Stimulated activated naive CD8-positive, alpha-beta T cell treated with anti-CD3 and anti-CD28 coated beads, Interleukin-15, amount 100 ng/mL, for 72 hours (primary cell): ENCODE measurements at regions not wholly inside any gene's neighbourhood (a gene's known extent, or its start where the extent isn't known, plus 50 kb on each side); places are given as distances from the start of the nearest gene placed in this dataset.
A peak's percentile ranks its signal among the peaks of the same experiment; 100 is the strongest.
"Not testable (repeated sequence)": the region's sequence is repeated elsewhere in the genome, so short reads cannot be mapped to it uniquely, and the experiment has no call there.

Experiments
- ATAC-seq: fragments of 150-1000 bp; cut with Tn5 transposase; 2 replicates; pipeline ENCODE4 v1.10.0; 2021; ENCODE audit warnings: mild to moderate bottlenecking, moderate library complexity
- DNase-seq, 2 donors: peaks; one replicate each; pipeline ENCODE4 v3.0.0; 2021 to 2022
- H3K27ac Mint-ChIP-seq, 2 donors: one replicate each; pipeline ENCODE4 v1.8.0; 2022; ENCODE audit warnings: mild to moderate bottlenecking in 2 of 2, mixed read lengths in 2 of 2, moderate library complexity in 2 of 2
- H3K27me3 Mint-ChIP-seq: one replicate; pipeline ENCODE4 v1.8.0; 2022; ENCODE audit warnings: mixed read lengths
- H3K4me1 Mint-ChIP-seq: one replicate; pipeline ENCODE4 v1.8.0; 2022; ENCODE audit warnings: mild to moderate bottlenecking, mixed read lengths
- H3K4me3 Mint-ChIP-seq, 2 donors: one replicate each; pipeline ENCODE4 v1.8.0; 2022; ENCODE audit warnings: mild to moderate bottlenecking in 2 of 2, mixed read lengths in 2 of 2, moderate library complexity in 1 of 2
- H3K9me3 Mint-ChIP-seq, 2 donors: one replicate each; pipeline ENCODE4 v1.8.0; 2022; ENCODE audit warnings: mixed read lengths in 2 of 2

DNA sequence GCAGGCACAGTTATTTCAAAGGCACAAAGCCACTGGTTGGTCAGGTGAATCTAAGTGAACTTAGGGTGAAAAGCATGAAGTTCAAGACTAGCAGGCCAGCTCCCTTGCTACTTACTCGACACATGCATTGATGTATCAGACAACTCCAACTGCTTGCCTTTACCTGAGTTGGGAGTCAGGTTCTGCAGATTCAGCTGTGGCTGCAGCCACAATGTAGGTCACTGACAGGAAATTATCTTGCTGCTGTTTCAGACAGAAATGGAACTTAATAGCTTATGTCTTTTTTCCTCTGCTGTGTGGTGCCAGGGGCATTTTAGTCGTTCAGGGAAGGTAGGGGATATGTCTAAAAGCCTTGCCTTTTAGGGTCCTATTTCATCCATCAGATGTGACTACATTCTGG, 125.6 kb upstream of the RPH3A start:
- no peak overlapping the region for H3K4me3 Mint-ChIP-seq
- H3K27me3 Mint-ChIP-seq, result peaks cover 45% of the 10 kb centered on the region

GRCh38 chr12:112671564-112671963, 120.0 kb upstream of the RPH3A start:
- H3K4me1 Mint-ChIP-seq, result no peaks in the 10 kb centered on the region
- H3K9me3 Mint-ChIP-seq, result no peaks in the 10 kb centered on the region
- ATAC-seq (no peak), DNase-seq (no peak)
- peaks cover 33% of the 10 kb centered on the region for H3K27me3 Mint-ChIP-seq
- no peak overlapping the region for H3K27ac Mint-ChIP-seq
- H3K4me3 Mint-ChIP-seq, result no peak overlapping the region

More for the DNA sequence above, 125.6 kb upstream of the RPH3A start:
- DNase-seq, result no peak
- H3K27ac Mint-ChIP-seq, result no peak overlapping the region
- H3K9me3 Mint-ChIP-seq, result peaks cover 4 to 8% of the 10 kb centered on the region in 2 donors
- no peak for ATAC-seq
- no peaks in the 10 kb centered on the region for H3K4me1 Mint-ChIP-seq

DNA sequence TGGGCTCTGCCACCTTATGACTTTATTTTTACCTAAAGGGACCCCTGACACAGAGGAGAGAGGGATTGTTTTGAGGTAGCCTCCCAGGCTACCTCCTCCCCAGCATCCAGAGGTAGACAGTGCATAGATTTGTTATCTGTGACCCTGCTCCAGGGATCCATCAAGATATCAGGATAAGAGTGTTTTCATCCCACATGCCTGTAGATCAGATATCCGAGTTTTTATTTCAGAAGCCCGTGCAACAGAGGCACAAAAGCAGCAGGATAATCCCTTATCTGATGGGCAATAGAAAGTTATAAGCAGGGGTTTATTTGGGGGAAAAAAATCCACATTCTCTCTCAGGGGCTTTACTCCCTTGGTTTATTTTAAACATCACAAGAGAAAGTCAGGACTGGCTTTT, 117.0 kb upstream of the RPH3A start:
- DNase-seq (no peak), ATAC-seq (no peak)
- H3K4me1 Mint-ChIP-seq, result no peaks in the 10 kb centered on the region
- no peak overlapping the region for H3K27ac Mint-ChIP-seq
- no peak overlapping the region for H3K4me3 Mint-ChIP-seq
- H3K27me3 Mint-ChIP-seq, result peaks cover 29% of the 10 kb centered on the region
- no peaks in the 10 kb centered on the region for H3K9me3 Mint-ChIP-seq

GRCh38 chr12:112676507-112676906, 115.0 kb upstream of the RPH3A start:
- Mint-ChIP-seq H3K27me3 (peaks cover 38% of the 10 kb centered on the region), H3K27ac (no peak overlapping the region)

GRCh38 chr12:112677050-112677765, 114.3 kb upstream of the RPH3A start:
- no peak for DNase-seq
- Mint-ChIP-seq H3K4me3 (no peak overlapping the region), H3K27ac (no peak overlapping the region), H3K9me3 (no peaks in the 10 kb centered on the region), H3K27me3 (peaks cover 45% of the 10 kb centered on the region), H3K4me1 (no peaks in the 10 kb centered on the region)
- no peak for ATAC-seq

More at GRCh38 chr12:112676507-112676906, 115.0 kb upstream of the RPH3A start:
- no peak overlapping the region for H3K4me3 Mint-ChIP-seq
- H3K4me1 Mint-ChIP-seq, result no peaks in the 10 kb centered on the region
- H3K9me3 Mint-ChIP-seq, result no peaks in the 10 kb centered on the region
- ATAC-seq, result no peak
- no peak for DNase-seq

- ATAC-seq, result no peak
- no peak overlapping the region for H3K27ac Mint-ChIP-seq
- no peak for DNase-seq
- H3K4me3 Mint-ChIP-seq, result no peak overlapping the region
- H3K4me1 Mint-ChIP-seq, result no peaks in the 10 kb centered on the region
- H3K27me3 Mint-ChIP-seq, result peaks cover 56% of the 10 kb centered on the region
- no peaks in the 10 kb centered on the region for H3K9me3 Mint-ChIP-seq
These were observed 110.6 kb upstream of the RPH3A start for GRCh38 chr12:112680993-112681392.

- H3K27me3 Mint-ChIP-seq, result peaks cover 49% of the 10 kb centered on the region
- no peaks in the 10 kb centered on the region for H3K4me1 Mint-ChIP-seq
- no peak for ATAC-seq
- DNase-seq, result no peak
- no peak overlapping the region for H3K4me3 Mint-ChIP-seq
- H3K9me3 Mint-ChIP-seq, result no peaks in the 10 kb centered on the region
- no peak overlapping the region for H3K27ac Mint-ChIP-seq
These were observed 109.0 kb upstream of the RPH3A start for GRCh38 chr12:112682586-112682985.

DNA sequence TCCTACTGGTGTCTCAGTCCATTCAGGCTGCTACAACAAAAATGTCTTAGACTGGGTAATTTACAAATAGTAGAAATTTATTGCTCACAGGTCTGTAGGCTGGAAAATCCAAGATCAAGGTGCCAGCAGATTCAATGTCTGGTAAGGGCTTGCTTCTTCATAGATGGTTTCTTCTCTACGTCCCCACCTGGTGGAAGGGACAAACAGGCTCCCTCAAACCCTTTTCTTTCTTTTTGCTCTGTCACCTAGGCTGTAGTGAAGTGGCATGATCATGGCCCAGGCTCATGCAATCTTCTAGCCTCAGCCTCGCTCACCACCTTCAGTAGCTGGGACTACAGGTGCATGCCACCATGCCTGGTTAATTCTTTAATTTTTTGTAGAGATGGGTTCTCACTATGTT, 106.8 kb upstream of the RPH3A start:
- Mint-ChIP-seq H3K27ac (no peak overlapping the region), H3K4me1 (no peaks in the 10 kb centered on the region), H3K27me3 (peaks cover 41% of the 10 kb centered on the region), H3K4me3 (no peak overlapping the region), H3K9me3 (no peaks in the 10 kb centered on the region)
- ATAC-seq (no peak), DNase-seq (no peak)

GRCh38 chr12:112685321-112685720, 106.2 kb upstream of the RPH3A start:
- Mint-ChIP-seq H3K4me3 (no peak overlapping the region), H3K9me3 (no peaks in the 10 kb centered on the region), H3K27me3 (peaks cover 41% of the 10 kb centered on the region), H3K27ac (no peak overlapping the region), H3K4me1 (no peaks in the 10 kb centered on the region)
- ATAC-seq, result no peak
- no peak for DNase-seq

- peak overlapping the region in 1 of 2 donors; percentile 4 for H3K27ac Mint-ChIP-seq
- H3K4me1 Mint-ChIP-seq, result no peaks in the 10 kb centered on the region
- DNase-seq (no peak), ATAC-seq (no peak)
- no peak overlapping the region for H3K4me3 Mint-ChIP-seq
- H3K9me3 Mint-ChIP-seq, result no peaks in the 10 kb centered on the region
- H3K27me3 Mint-ChIP-seq, result peaks cover 34% of the 10 kb centered on the region
These were observed 105.2 kb upstream of the RPH3A start for GRCh38 chr12:112686373-112686772.

GRCh38 chr12:112694065-112694464, 97.5 kb upstream of the RPH3A start:
- Mint-ChIP-seq H3K4me3 (no peak overlapping the region), H3K4me1 (no peaks in the 10 kb centered on the region), H3K27ac (peak overlapping the region in 1 of 2 donors; percentile 3), H3K9me3 (peaks cover 0 to 5% of the 10 kb centered on the region in 2 donors), H3K27me3 (peaks cover 15% of the 10 kb centered on the region)
- ATAC-seq (no peak), DNase-seq (no peak)

DNA sequence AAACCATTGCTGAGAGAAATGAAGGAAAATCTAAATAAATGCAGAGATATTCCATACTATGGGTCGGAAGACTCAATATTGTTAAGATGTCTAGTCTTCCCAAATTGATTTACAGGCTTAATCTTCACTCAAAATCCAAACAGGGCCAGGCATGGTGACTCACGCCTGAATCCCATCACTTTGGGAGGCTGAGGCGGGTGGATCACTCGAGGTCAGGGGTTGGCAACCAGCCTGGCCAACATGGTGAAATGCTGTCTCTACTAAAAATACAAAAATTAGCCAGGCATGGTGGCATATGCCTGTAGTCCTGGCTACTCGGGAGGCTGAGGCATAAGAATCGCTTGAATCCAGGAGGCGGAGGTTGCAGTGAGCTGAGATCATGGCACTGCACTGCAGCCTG, 94.1 kb upstream of the RPH3A start:
- not testable (repeated sequence) for H3K4me3 Mint-ChIP-seq, DNase-seq, H3K27ac Mint-ChIP-seq, H3K4me1 Mint-ChIP-seq, H3K9me3 Mint-ChIP-seq, ATAC-seq
- peaks cover 37% of the 10 kb centered on the region for H3K27me3 Mint-ChIP-seq

- ATAC-seq, result no peak
- Mint-ChIP-seq H3K9me3 (no peaks in the 10 kb centered on the region), H3K4me3 (no peak overlapping the region), H3K27me3 (peaks cover 38% of the 10 kb centered on the region), H3K27ac (no peak overlapping the region), H3K4me1 (no peaks in the 10 kb centered on the region)
- DNase-seq, result no peak
These were observed 86.4 kb upstream of the RPH3A start for GRCh38 chr12:112705037-112705632.

DNA sequence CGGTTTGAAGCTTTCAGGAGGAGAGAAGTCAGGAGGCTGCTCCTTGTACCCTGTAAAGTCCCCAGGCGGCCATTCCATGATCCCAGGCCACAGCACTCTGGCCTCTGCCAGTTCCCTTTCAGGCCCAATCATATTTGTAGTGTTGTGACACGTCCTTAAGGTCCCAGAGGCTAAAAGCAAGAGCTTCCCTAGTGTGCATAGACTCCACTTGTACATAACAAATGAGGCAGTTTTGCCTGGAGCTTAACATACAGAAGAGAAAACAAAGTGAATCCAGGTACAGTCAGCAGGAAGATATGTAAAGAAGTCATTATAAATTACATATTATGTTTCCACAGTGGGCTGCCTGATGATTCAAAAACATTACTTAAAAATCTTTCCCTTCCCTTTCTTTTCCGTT, 81.1 kb upstream of the RPH3A start:
- H3K4me1 Mint-ChIP-seq, result peaks cover 6% of the 10 kb centered on the region
- H3K9me3 Mint-ChIP-seq, result no peaks in the 10 kb centered on the region
- no peak for DNase-seq
- H3K4me3 Mint-ChIP-seq, result no peak overlapping the region
- ATAC-seq, result no peak
- no peak overlapping the region for H3K27ac Mint-ChIP-seq
- peaks cover 23% of the 10 kb centered on the region for H3K27me3 Mint-ChIP-seq

DNA sequence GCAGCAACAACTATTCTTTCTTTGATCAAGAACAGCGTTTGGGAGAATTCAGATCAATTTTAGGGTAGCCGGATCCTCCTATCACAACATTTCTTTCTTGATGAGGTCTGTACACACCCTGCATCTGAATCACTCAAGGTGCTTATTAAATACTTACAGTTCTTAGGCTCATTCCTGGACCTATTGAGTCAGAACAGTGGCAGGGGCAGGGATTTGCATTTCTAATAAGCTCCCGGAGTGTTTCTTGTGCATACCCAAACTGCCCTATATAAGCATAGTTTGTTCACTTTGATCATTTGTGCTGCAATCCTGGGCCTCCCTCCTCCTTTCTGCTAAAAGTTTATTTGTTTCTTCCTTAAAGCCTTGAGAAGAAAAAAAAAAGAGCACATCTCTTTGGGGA, 80.5 kb upstream of the RPH3A start:
- peaks cover 6% of the 10 kb centered on the region for H3K4me1 Mint-ChIP-seq
- ATAC-seq (no peak), DNase-seq (no peak)
- peaks cover 23% of the 10 kb centered on the region for H3K27me3 Mint-ChIP-seq
- H3K9me3 Mint-ChIP-seq, result no peaks in the 10 kb centered on the region
- H3K4me3 Mint-ChIP-seq, result no peak overlapping the region
- no peak overlapping the region for H3K27ac Mint-ChIP-seq

DNA sequence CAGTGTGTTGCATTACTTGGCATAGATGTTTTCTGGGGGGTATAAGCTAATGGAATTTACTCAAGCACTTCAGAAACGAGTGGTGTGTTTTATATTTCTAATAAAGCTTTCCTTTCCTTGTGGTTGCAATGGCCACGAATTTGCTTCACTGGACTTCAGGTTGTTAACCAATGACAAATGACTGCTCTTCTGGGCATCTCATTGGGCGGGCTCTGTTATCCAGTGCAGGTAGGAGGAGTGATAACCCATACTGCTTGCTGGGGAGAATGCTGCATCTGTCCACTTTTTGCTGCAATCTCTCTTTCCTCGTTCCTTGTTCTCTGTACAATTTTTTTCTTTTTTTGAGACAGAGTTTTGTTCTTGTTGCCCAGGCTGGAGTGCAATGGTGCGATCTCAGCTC, 80.0 kb upstream of the RPH3A start:
- H3K9me3 Mint-ChIP-seq, result no peaks in the 10 kb centered on the region
- H3K27me3 Mint-ChIP-seq, result peaks cover 19% of the 10 kb centered on the region
- ATAC-seq, result no peak
- no peak overlapping the region for H3K4me3 Mint-ChIP-seq
- H3K27ac Mint-ChIP-seq, result no peak overlapping the region
- peaks cover 6% of the 10 kb centered on the region for H3K4me1 Mint-ChIP-seq
- DNase-seq, result no peak

DNA sequence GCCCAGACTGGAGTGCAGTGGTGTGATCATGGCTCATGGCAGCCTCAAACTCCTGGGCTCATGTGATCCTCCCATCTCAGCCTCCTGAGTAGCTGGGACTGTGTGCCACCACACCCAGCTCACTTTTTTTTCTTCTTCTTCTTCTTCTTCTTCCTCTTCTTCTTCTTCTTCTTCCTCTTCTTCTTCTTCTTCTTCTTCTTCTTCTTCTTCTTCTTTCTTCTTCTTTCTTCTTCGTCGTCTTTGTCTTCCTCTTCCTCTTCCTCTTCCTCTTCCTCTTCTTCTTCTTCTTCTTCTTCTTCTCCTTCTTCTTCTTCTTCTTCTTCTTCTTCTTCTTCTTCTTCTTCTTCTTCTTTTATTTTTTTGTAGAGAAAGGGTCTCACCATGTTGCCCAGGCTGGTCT, 78.8 kb upstream of the RPH3A start:
- ATAC-seq, H3K4me1 Mint-ChIP-seq, H3K9me3 Mint-ChIP-seq, DNase-seq, H3K27ac Mint-ChIP-seq, H3K4me3 Mint-ChIP-seq: not testable (repeated sequence)
- H3K27me3 Mint-ChIP-seq, result peaks cover 17% of the 10 kb centered on the region
